Mucosa of rectum (tissue), 2 donors: ENCODE measurements at regions not wholly inside any gene's neighbourhood (a gene's known extent, or its start where the extent isn't known, plus 50 kb on each side); places are given as distances from the start of the nearest gene placed in this dataset.

Experiments
- H3K27ac ChIP-seq, 2 donors: one replicate each; pipeline ENCODE4 v1.7.0; 2013; ENCODE audit warnings: inconsistent platforms in 2 of 2, low read depth in 2 of 2, low read length in 2 of 2
- H3K27me3 ChIP-seq, 2 donors: one replicate each; pipeline ENCODE4 v1.7.0; 2013; ENCODE audit warnings: low read length in 2 of 2; ENCODE audit not compliant: control insufficient read depth in 2 of 2, insufficient read depth in 2 of 2
- H3K36me3 ChIP-seq, 2 donors: one replicate each; pipeline ENCODE4 v1.7.0; 2013; ENCODE audit warnings: low read length in 2 of 2; ENCODE audit not compliant: control insufficient read depth in 2 of 2, insufficient read depth in 2 of 2
- H3K4me1 ChIP-seq, 2 donors: one replicate each; pipeline ENCODE4 v1.7.0; 2013; ENCODE audit warnings: low read length in 2 of 2, mild to moderate bottlenecking in 1 of 2; ENCODE audit not compliant: control insufficient read depth in 2 of 2, insufficient read depth in 2 of 2
- H3K4me3 ChIP-seq, 2 donors: one replicate each; pipeline ENCODE4 v1.7.0; 2013; ENCODE audit warnings: low read length in 2 of 2
- H3K9ac ChIP-seq, 2 donors: one replicate each; pipeline ENCODE4 v1.7.0; 2013; ENCODE audit warnings: low read length in 2 of 2, low read depth in 1 of 2, mild to moderate bottlenecking in 1 of 2
- H3K9me3 ChIP-seq, 2 donors: one replicate each; pipeline ENCODE4 v1.7.0; 2013; ENCODE audit warnings: low read length in 2 of 2; ENCODE audit not compliant: control insufficient read depth in 2 of 2
- donor health status: healthy.
- donor health status: Normal muscosa, but diverticular disease.

DNA sequence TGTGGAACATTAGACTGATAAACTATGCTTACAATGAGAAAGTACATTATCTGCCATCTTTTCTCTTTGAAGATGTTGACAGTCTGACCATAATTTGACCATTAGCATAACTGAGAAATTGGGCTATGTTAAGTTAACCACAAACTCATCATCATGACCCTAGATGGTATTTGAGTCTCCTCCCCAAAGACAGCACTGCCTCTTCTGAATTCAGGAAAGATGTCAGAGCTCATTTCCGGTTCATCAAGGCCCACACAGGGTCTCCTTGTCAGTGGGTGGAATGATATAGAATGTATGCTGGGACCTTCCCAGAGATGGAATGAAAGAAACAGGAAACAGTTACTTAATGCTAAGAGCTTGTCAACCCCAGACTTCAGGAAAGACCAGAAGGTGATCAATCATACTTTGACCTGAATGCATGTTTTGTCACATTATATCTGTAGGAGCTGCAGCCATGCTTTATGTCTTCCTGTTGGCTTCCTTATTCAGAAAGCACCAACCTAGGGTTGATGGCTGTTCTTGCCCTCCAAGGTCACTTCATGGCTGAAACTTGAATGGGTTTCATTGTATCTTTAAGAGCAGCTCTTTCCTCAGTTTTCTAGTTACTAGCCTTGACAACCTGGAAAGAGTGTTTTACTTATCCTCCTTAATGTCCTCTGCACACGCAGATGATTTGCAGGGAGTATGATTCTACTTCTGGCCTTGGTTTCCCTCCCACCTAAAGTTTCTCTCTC lies 99.1 kb upstream of the NEUROD1 start:
- H3K27ac ChIP-seq = peak overlapping the region in 1 of 2 donors; percentile 88
- peaks cover 21 to 44% of the 10 kb centered on the region in 2 donors for H3K4me1 ChIP-seq
- H3K9ac ChIP-seq = no peak overlapping the region
- no peak overlapping the region for H3K4me3 ChIP-seq
- H3K27me3 ChIP-seq = no peaks in the 10 kb centered on the region
- no peaks in the 10 kb centered on the region for H3K9me3 ChIP-seq
- no peaks in the 10 kb centered on the region for H3K36me3 ChIP-seq

DNA sequence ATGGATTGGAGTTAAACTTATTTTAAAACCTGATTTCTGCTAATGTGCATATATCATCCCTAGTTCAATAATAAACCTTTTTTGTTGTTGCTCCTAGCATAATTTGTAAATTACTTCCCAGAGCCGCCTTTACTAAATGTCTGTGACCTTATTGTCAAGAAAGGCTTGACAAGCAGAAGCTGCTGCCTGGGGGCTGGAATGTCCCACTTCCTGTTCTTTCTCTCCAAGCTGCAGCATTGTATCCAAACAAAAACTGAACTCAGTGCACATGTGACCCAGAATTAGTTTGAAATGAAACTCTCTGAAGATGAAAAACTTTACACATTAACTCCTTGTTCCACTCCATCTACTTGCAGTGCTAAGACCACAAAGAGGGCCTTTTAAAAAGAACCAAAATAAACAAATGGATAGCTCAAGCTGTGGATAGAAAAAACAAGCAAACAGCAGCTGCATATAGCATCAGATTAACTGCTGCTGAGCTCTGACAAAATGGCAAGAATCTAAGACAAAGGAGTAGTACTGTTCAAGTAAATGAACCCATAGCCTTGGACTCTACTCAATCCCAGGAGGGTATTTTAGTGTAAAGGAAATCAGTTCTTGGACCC lies 99.8 kb upstream of the NEUROD1 start:
- H3K9ac ChIP-seq = no peak overlapping the region
- H3K4me1 ChIP-seq = peaks cover 21 to 45% of the 10 kb centered on the region in 2 donors
- no peaks in the 10 kb centered on the region for H3K9me3 ChIP-seq
- H3K27ac ChIP-seq = peak overlapping the region; percentile 88 to 89
- peak overlapping the region in 1 of 2 donors; percentile 34 for H3K4me3 ChIP-seq
- H3K27me3 ChIP-seq = no peaks in the 10 kb centered on the region
- no peaks in the 10 kb centered on the region for H3K36me3 ChIP-seq

DNA sequence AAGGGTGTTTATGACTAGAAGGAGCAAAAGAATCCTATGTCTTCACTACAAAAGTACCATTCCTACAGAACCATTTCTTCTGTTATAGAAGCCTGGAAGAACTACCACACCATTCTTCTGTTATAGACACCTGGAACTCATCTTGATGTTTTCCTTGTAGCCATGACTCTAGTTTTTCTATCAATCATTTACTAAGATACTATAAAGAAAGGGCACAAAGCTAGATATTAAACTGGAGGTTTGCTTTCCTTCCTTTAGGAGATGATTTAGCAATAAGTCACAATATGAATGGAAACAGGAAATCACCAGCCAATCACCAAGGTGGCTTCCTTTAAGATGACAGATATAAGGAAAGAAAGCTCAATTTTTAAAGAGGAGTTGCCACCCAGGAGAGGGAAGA lies 100.3 kb upstream of the NEUROD1 start:
- Histone ChIP-seq H3K4me1 (peaks cover 21 to 45% of the 10 kb centered on the region in 2 donors), H3K27me3 (no peaks in the 10 kb centered on the region)

DNA sequence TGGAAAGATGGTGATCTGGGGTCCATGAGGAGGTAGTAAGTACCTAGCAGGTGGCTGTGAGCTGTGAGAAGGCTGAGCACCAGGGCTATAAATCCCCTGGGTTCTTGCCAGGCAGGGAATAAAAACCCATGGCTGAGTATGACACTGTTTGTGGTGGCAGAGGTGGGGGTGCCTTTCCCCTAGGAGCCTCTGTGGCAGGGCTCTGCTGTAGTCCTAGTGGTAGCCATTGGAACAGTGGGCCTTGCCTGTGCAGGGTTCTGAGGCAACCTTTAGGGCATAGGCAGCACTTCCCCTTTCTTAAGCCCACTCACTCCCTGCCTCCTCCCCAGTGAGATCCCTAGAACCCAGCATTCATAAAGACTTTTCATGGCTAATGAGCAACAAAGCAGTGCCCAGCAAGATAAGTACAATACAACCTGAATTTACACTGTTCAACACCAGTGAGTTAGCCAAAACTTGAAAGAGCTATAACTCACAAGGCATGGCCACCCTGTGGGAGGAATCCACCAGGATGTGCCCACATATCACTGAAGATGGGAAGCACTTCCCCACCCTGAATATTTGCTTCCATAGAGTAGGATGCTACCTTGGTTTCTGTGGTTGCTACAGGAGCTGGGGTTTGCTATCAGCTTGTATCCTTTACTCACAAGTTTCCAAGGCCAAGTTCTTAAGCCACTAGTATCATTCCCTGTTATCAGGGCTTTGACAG lies 100.9 kb upstream of the NEUROD1 start:
- Histone ChIP-seq H3K9me3 (no peaks in the 10 kb centered on the region), H3K4me3 (peak overlapping the region; percentile 22 to 34), H3K27me3 (no peaks in the 10 kb centered on the region), H3K4me1 (peaks cover 21 to 45% of the 10 kb centered on the region in 2 donors), H3K9ac (peak overlapping the region in 1 of 2 donors; percentile 19), H3K27ac (peak overlapping the region; percentile 88 to 89), H3K36me3 (no peaks in the 10 kb centered on the region)

More for the DNA sequence above, 100.3 kb upstream of the NEUROD1 start:
- Histone ChIP-seq H3K9ac (peak overlapping the region in 1 of 2 donors; percentile 19), H3K27ac (peak overlapping the region; percentile 88 to 89), H3K4me3 (peak overlapping the region; percentile 22 to 34), H3K36me3 (no peaks in the 10 kb centered on the region), H3K9me3 (no peaks in the 10 kb centered on the region)

DNA sequence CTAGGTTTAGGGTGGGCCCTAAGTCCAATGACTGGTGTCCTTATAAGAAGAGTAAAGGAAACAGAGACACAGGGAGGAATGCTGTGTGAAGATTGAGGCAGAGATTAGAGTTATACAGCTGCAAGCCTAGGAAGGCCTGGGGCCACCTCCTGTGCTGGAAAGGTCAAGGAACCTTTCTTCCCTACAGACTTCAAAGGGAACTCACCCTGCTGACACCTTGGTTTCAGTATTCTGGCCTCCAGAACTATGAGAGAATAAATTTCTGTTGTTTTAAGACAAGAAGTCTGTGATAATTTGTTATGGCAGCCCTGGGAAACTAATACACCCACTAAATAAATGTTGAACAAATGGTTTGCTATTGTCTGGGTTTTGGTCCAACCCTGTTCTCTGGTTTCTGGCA lies 102.3 kb upstream of the NEUROD1 start:
- no peaks in the 10 kb centered on the region for H3K36me3 ChIP-seq
- H3K4me3 ChIP-seq = no peak overlapping the region
- peaks cover 21 to 42% of the 10 kb centered on the region in 2 donors for H3K4me1 ChIP-seq
- no peaks in the 10 kb centered on the region for H3K9me3 ChIP-seq
- H3K27me3 ChIP-seq = no peaks in the 10 kb centered on the region
- H3K9ac ChIP-seq = no peak overlapping the region
- H3K27ac ChIP-seq = no peak overlapping the region

DNA sequence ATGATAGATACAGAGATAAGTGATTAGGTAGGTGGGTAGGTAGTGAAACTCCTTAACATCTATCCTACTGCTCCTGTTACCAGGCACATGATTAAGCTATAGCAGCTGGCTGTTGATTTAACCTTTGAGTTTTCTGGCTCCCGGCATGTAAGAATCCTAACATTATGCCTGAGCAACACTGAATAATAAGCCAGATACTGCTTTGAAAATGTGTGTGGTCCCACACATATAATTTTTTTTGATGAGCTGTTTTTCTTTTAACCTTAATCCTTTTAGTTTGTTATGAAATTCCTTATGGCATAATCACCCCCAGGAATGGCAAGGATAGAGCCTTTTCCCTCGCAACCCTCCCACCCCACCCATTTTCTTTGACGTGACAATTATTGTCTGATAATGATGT lies 104.2 kb upstream of the NEUROD1 start:
- no peak overlapping the region for H3K9ac ChIP-seq
- H3K36me3 ChIP-seq = no peaks in the 10 kb centered on the region
- no peaks in the 10 kb centered on the region for H3K9me3 ChIP-seq
- H3K4me1 ChIP-seq = peaks cover 20 to 44% of the 10 kb centered on the region in 2 donors
- no peak overlapping the region for H3K4me3 ChIP-seq
- no peak overlapping the region for H3K27ac ChIP-seq
- no peaks in the 10 kb centered on the region for H3K27me3 ChIP-seq

DNA sequence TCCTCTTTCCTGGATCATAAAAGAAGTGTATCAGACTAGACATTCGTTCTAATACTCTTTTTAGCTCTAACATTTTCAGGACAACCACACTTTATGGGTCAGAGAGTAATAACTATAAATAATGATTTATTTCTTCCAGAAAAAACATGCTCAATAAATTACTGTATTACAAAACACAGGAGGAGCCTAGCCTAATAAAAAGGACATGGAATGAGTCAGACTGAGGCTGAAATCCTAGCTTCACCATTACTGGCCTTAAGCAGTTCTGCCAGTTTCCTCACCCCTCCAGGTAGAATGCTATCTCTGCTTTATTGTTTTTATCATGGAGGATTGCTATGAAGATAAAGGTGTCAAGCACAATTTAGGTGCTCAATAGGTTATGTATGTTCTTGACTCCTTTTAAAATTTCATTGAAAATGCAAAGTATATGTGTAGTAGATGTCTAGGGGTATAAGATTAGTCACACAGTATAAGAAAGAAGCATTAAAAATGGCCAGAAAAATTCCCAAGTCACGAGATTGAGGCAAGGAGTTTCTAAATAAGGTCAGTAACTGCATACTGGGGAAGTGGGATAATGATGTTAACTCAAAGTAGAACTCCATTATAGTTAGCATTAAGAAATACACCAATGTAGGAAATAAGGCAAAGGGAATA lies 105.5 kb upstream of the NEUROD1 start:
- Histone ChIP-seq H3K4me3 (no peak overlapping the region), H3K9ac (no peak overlapping the region), H3K27me3 (no peaks in the 10 kb centered on the region), H3K9me3 (no peaks in the 10 kb centered on the region), H3K4me1 (peaks cover 11 to 43% of the 10 kb centered on the region in 2 donors), H3K36me3 (no peaks in the 10 kb centered on the region), H3K27ac (peak overlapping the region in 1 of 2 donors; percentile 12)

DNA sequence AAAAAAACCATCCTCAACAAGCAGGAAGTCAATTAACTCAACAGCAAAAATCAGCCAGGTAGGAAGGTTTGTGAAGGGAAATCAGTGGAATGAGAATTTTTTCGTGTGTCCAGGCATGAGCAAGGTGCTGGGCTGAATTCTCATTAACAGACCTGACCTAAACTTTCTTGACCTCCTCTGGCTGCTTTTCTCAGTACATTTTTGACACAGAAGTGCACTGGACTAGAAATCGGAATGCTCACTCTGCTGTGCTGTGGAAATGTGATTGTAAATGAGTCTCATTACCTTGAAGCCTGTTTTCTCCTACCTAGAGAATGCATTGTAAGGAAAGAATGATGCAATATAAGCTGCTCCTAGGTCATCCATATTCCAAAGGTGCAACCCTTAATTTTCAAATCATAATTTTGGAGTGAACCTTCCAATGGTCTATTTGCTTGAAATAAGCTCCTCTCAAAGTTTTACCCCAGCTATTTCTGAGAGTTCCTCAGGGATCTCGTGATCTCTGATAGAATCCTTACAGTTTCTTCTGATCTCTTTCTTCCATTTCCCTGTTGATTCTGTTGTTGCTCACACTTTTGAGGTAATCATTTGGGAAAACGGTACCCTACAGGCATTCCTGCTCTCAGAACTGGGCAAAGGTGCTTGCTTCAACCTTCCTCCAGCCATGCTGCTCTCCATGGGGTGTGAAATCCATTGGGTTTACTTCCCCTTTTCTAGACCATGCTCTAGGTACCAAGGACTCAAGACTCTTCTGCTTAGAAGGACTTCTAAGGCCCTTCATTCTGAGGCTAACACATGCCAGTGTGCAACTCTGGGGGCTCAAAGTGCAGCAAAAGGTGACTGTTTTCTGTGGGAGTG lies 104.9 kb upstream of the ITPRID2 start:
- no peaks in the 10 kb centered on the region for H3K36me3 ChIP-seq
- no peak overlapping the region for H3K27ac ChIP-seq
- no peaks in the 10 kb centered on the region for H3K27me3 ChIP-seq
- no peaks in the 10 kb centered on the region for H3K9me3 ChIP-seq
- H3K4me3 ChIP-seq = no peak overlapping the region
- H3K4me1 ChIP-seq = peaks cover 6 to 43% of the 10 kb centered on the region in 2 donors
- no peak overlapping the region for H3K9ac ChIP-seq

DNA sequence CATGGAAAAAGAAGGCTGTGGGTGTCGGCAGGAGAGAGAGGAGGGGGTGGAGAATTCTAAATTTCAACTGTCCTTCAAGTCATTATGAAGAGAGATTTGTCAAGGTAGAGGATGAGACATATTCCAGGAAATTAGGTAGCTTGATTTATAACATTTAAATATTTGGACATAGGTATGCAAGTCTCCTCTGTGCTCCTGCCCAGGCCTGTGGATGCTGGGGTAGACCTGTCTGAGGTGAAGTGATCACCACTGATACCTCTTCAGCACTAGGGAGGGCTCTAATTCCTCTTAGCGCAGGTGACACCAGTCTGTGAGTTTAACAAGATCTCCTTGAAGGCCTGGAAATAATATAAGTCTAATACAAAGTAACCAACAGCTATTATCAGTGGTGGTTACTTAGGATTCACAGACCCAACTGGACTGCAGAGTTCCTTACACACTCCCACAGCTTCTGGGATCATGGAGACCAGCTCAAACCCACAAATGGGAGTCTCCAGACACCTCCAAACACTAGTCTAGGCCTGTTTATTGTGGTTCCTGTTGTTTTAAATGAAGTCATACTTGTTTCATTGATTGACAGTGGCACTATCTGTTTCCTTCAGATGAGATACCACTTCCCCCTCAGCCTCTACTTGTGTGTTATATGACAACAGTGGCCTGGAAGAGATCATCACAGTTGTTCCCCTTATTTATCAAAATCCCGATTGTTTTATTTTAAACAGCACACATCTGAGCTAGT lies 104.1 kb upstream of the ITPRID2 start:
- H3K4me3 ChIP-seq = no peak overlapping the region
- no peak overlapping the region for H3K9ac ChIP-seq
- peaks cover 5 to 44% of the 10 kb centered on the region in 2 donors for H3K4me1 ChIP-seq
- no peaks in the 10 kb centered on the region for H3K27me3 ChIP-seq
- H3K36me3 ChIP-seq = no peaks in the 10 kb centered on the region
- no peaks in the 10 kb centered on the region for H3K9me3 ChIP-seq
- no peak overlapping the region for H3K27ac ChIP-seq
